ENCODE measurements at regions not wholly inside any gene's neighbourhood (a gene's known extent, or its start where the extent isn't known, plus 50 kb on each side); places are given as distances from the start of the nearest gene placed in this dataset.

DNA sequence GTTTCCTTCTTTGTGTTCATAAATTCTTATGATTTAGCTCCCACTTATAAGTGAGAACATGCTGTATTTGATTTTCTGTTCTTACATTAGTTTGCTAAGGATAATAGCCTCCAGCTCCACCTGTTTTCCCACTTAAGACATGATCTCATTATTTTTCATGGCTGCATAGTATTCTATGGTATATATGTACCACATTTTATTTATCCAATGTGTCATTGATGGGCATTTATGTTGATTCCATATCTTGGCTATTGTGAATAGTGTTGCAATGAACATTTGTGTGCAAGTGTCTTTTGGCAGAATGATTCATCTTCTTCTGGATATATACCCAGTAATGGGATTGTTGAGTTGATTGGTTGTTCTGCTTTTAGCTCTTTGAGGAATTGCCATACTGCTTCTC lies 1234.8 kb downstream of the ADGRL3 start:
- TF ChIP-seq, protein P1, sequence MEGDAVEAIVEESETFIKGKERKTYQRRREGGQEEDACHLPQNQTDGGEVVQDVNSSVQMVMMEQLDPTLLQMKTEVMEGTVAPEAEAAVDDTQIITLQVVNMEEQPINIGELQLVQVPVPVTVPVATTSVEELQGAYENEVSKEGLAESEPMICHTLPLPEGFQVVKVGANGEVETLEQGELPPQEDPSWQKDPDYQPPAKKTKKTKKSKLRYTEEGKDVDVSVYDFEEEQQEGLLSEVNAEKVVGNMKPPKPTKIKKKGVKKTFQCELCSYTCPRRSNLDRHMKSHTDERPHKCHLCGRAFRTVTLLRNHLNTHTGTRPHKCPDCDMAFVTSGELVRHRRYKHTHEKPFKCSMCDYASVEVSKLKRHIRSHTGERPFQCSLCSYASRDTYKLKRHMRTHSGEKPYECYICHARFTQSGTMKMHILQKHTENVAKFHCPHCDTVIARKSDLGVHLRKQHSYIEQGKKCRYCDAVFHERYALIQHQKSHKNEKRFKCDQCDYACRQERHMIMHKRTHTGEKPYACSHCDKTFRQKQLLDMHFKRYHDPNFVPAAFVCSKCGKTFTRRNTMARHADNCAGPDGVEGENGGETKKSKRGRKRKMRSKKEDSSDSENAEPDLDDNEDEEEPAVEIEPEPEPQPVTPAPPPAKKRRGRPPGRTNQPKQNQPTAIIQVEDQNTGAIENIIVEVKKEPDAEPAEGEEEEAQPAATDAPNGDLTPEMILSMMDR (IDR thresholded peaks at IDR 0.05): no peak
- TF ChIP-seq POLR2A (IDR thresholded peaks at IDR 0.05): no peak
- no peak for TF ChIP-seq EP300 (IDR thresholded peaks at IDR 0.05)
